ENCODE measurements at regions not wholly inside any gene's neighbourhood (a gene's known extent, or its start where the extent isn't known, plus 50 kb on each side); places are given as distances from the start of the nearest gene placed in this dataset.

DNA sequence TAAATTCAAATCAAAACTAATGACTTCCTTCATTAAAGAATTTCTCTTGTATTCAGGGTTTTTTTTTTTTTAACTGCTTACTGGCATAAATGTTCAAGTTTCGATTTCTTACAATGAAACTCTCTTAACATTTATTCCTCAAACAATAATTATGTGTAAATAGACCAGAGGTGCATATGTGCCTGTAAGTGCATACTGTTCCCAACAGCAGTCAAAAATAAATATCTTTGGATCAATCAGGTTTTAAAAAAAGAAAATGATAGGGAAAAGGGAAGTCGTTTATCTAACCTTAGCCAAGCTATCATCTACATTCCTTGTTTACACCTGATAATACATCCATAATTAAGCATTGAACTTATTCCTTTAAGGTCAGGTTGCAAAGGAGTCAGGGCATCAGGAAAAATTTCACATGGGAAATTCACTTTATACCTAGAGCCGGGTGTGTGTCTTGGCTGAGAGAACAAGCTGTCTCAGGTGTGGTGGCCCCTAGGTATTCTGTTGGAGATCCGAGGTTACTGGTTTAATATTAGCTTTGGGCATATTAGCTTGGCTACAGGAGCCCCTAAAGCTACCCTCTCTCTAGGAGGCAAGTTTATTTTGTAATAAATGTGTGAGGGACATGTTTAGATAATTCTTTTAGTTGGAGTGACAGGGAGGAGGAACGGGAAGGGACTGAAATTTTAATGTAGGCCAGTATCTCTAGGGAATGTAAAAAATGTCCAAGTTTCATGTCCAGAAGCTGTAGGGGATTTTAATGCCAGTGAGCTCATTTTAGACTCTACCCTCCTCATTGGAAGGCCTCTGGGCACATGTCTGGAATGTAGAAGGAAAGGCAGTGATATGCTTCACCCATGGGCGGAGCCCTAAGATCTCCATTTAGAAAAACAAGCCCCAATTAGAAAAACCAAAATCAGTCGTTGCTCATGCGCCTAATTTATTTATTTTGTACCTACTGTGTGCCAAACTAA, 327.9 kb upstream of the PROX1 start:
- Mint-ChIP-seq H3K4me3 (ENCODE audit: low read depth) (no peak overlapping the region), H3K9me3 (ENCODE audit: low read depth) (no peaks in the 10 kb centered on the region), H3K36me3 (ENCODE audit: insufficient read depth) (no peaks in the 10 kb centered on the region), H3K27me3 (no peaks in the 10 kb centered on the region), H3K27ac (peak overlapping the region; percentile 89), H3K4me1 (ENCODE audit: low read depth) (peaks cover 11% of the 10 kb centered on the region)
- DNase-seq (ENCODE audit: low spot score, unreplicated experiment), result no peak
- TF ChIP-seq, protein P1, sequence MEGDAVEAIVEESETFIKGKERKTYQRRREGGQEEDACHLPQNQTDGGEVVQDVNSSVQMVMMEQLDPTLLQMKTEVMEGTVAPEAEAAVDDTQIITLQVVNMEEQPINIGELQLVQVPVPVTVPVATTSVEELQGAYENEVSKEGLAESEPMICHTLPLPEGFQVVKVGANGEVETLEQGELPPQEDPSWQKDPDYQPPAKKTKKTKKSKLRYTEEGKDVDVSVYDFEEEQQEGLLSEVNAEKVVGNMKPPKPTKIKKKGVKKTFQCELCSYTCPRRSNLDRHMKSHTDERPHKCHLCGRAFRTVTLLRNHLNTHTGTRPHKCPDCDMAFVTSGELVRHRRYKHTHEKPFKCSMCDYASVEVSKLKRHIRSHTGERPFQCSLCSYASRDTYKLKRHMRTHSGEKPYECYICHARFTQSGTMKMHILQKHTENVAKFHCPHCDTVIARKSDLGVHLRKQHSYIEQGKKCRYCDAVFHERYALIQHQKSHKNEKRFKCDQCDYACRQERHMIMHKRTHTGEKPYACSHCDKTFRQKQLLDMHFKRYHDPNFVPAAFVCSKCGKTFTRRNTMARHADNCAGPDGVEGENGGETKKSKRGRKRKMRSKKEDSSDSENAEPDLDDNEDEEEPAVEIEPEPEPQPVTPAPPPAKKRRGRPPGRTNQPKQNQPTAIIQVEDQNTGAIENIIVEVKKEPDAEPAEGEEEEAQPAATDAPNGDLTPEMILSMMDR (IDR thresholded peaks at IDR 0.05; ENCODE audit: unreplicated experiment), result no peak

DNA sequence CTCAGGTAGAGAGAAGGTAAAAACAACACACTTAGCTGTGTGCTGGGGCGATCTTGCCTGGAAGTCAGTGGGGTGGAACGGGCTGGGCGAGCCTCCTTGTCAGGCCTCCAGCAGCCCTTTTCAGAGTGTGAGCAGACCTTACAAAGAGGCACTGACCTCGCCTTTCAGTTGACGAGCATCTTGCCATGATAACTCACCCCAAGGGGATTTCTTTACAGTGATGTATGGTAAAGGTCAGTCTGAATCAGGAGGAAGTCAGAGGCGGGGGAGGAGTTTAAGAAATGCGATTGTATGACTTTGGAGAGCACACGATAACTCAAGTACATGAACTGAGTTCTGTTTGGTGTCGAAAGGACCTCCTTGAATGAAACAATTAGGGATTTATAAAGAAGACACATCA, 326.5 kb upstream of the PROX1 start:
- no peaks in the 10 kb centered on the region for H3K36me3 Mint-ChIP-seq (ENCODE audit: insufficient read depth)
- H3K27me3 Mint-ChIP-seq, result no peaks in the 10 kb centered on the region
- no peak overlapping the region for H3K27ac Mint-ChIP-seq
- TF ChIP-seq, protein P1 (IDR thresholded peaks at IDR 0.05; ENCODE audit: unreplicated experiment), result no peak
- H3K4me1 Mint-ChIP-seq (ENCODE audit: low read depth), result peaks cover 11% of the 10 kb centered on the region
- no peak overlapping the region for H3K4me3 Mint-ChIP-seq (ENCODE audit: low read depth)
- no peak for DNase-seq (ENCODE audit: low spot score, unreplicated experiment)
- no peaks in the 10 kb centered on the region for H3K9me3 Mint-ChIP-seq (ENCODE audit: low read depth)

DNA sequence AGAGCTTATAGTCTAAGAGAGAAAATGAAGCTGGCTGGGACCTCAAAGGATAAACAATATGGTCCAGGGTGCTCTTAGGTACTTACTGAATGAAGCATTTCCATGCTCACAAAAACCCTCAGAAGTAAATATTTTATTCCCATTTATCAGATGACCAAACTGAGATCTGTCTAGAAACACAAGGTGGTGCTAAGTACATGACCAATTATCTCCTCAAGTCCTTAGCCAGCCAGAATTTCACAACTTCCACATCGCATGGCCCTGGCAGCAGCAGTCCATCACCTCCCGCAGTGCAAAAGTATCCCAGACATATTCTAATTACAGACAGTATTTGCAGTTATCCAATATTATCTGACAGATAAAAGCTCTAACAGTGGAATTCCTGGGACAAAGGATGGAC, 321.7 kb upstream of the PROX1 start:
- peaks cover 8% of the 10 kb centered on the region for H3K4me1 Mint-ChIP-seq (ENCODE audit: low read depth)
- DNase-seq (ENCODE audit: low spot score, unreplicated experiment), result no peak
- H3K27ac Mint-ChIP-seq, result no peak overlapping the region
- no peaks in the 10 kb centered on the region for H3K36me3 Mint-ChIP-seq (ENCODE audit: insufficient read depth)
- TF ChIP-seq, protein P1 (IDR thresholded peaks at IDR 0.05; ENCODE audit: unreplicated experiment), result no peak
- H3K9me3 Mint-ChIP-seq (ENCODE audit: low read depth), result peaks cover 3% of the 10 kb centered on the region
- H3K4me3 Mint-ChIP-seq (ENCODE audit: low read depth), result no peak overlapping the region
- H3K27me3 Mint-ChIP-seq, result no peaks in the 10 kb centered on the region

DNA sequence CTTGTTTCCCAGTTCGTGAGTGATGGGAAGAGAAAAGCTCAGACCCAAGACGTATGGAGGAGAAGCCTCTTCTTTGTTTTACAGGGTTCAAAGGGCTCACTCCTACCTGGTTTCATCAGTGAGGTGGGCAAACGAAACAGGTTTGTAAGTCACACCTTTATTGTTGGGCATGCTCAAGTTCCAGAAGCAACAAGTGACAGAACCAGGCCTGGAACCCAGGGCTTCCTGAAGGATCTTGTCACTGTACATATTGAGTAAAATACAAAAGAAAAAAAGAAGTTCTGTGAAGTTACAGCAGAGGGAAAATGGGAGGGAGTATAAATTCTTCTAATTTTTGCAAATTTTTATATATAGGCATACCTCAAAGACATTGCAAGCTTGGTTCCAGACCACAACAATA, 320.9 kb upstream of the PROX1 start:
- peaks cover 3% of the 10 kb centered on the region for H3K9me3 Mint-ChIP-seq (ENCODE audit: low read depth)
- no peak overlapping the region for H3K27ac Mint-ChIP-seq
- TF ChIP-seq, protein P1 (IDR thresholded peaks at IDR 0.05; ENCODE audit: unreplicated experiment), result no peak

DNA sequence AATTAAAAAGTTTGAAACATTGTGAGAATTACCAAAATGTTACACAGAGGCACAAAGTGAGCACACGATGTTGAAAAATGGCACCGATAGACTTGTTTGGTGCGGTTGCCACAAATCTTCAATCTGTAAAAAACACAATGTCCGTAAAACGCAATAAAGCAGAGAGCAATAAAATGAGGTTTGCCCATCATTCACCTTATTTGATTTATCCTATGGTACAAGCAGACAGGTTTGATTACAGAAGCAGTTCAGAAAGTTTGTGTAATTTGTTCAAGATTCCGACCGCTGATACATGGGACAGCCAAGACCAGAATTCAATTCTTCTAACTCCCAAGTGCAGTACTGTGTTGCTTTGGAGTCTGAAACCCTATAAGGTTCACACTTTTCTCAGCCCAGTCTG, 318.3 kb upstream of the PROX1 start:
- H3K27ac Mint-ChIP-seq, result no peak overlapping the region
- no peaks in the 10 kb centered on the region for H3K27me3 Mint-ChIP-seq
- DNase-seq (ENCODE audit: low spot score, unreplicated experiment), result no peak
- H3K36me3 Mint-ChIP-seq (ENCODE audit: insufficient read depth), result no peaks in the 10 kb centered on the region
- peaks cover 7% of the 10 kb centered on the region for H3K4me1 Mint-ChIP-seq (ENCODE audit: low read depth)
- TF ChIP-seq, protein P1 (IDR thresholded peaks at IDR 0.05; ENCODE audit: unreplicated experiment), result no peak
- H3K9me3 Mint-ChIP-seq (ENCODE audit: low read depth), result peaks cover 3% of the 10 kb centered on the region
- H3K4me3 Mint-ChIP-seq (ENCODE audit: low read depth), result no peak overlapping the region

More for the DNA sequence above, 320.9 kb upstream of the PROX1 start:
- H3K4me1 Mint-ChIP-seq (ENCODE audit: low read depth), result peaks cover 7% of the 10 kb centered on the region
- no peaks in the 10 kb centered on the region for H3K36me3 Mint-ChIP-seq (ENCODE audit: insufficient read depth)
- no peak for DNase-seq (ENCODE audit: low spot score, unreplicated experiment)
- no peaks in the 10 kb centered on the region for H3K27me3 Mint-ChIP-seq
- H3K4me3 Mint-ChIP-seq (ENCODE audit: low read depth), result no peak overlapping the region

Measured in progenitor cell of endocrine pancreas (in vitro differentiated cells).